Neuronal stem cell (in vitro differentiated cells): ENCODE measurements at regions not wholly inside any gene's neighbourhood (a gene's known extent, or its start where the extent isn't known, plus 50 kb on each side); places are given as distances from the start of the nearest gene placed in this dataset.

Source experiments
- DNase-seq: peaks from one replicate; pipeline ENCODE4 v3.0.0-alpha.2; 2013; ENCODE audit warnings: low spot score
- H2AFZ ChIP-seq: one replicate; pipeline ENCODE4 v1.6.1; 2013; ENCODE audit warnings: mild to moderate bottlenecking, low read length, inconsistent platforms
- H2AK5ac ChIP-seq: 2 replicates; pipeline ENCODE4 v1.6.1; 2013; ENCODE audit warnings: low read depth, mild to moderate bottlenecking, inconsistent platforms, low read length, moderate library complexity, mixed read lengths
- H2BK120ac ChIP-seq: 2 replicates; pipeline ENCODE4 v1.6.1; 2013; ENCODE audit warnings: low read depth, mild to moderate bottlenecking, inconsistent platforms, low read length, moderate library complexity, mixed read lengths
- H2BK12ac ChIP-seq: one replicate; pipeline ENCODE4 v1.6.1; 2013; ENCODE audit warnings: low read length, inconsistent platforms
- H2BK15ac ChIP-seq: 2 replicates; pipeline ENCODE4 v1.6.1; 2013; ENCODE audit warnings: mild to moderate bottlenecking, low read length, inconsistent platforms, mixed read lengths
- H2BK5ac ChIP-seq: one replicate; pipeline ENCODE4 v1.6.1; 2013; ENCODE audit warnings: inconsistent platforms, mild to moderate bottlenecking, low read length, moderate library complexity
- H3K14ac ChIP-seq: one replicate; pipeline ENCODE4 v1.6.1; 2013; ENCODE audit warnings: low read length, inconsistent platforms
- H3K18ac ChIP-seq: 2 replicates; pipeline ENCODE4 v1.6.1; 2013; ENCODE audit warnings: low read length, inconsistent platforms
- H3K23ac ChIP-seq: 2 replicates; pipeline ENCODE4 v1.6.1; 2013; ENCODE audit warnings: low read depth, mild to moderate bottlenecking, mixed read lengths, low read length, inconsistent platforms; ENCODE audit not compliant: poor library complexity
- H3K27ac ChIP-seq: replicated peaks from 3 replicates; pipeline ENCODE4 v1.5.1; 2013; ENCODE audit warnings: low read length, inconsistent platforms
- H3K27me3 ChIP-seq, 3 experiments: 2 replicates each; pipeline ENCODE4 v1.6.1; 2013; ENCODE audit warnings: low read length in 3 of 3, mild to moderate bottlenecking in 2 of 3, inconsistent platforms in 1 of 3, low read depth in 1 of 3, mixed read lengths in 1 of 3, moderate library complexity in 1 of 3; ENCODE audit not compliant: control insufficient read depth in 3 of 3, insufficient read depth in 3 of 3
- H3K36me3 ChIP-seq, 2 donors: replicated peaks in 1 of 2; 2 replicates each; pipeline ENCODE4 v1.6.1; 2013; ENCODE audit warnings: low read length in 2 of 2; ENCODE audit not compliant: control insufficient read depth in 2 of 2, insufficient read depth in 2 of 2
- H3K4ac ChIP-seq: 2 replicates; pipeline ENCODE4 v1.6.1; 2013; ENCODE audit warnings: inconsistent platforms, mild to moderate bottlenecking, low read length, moderate library complexity
- H3K4me1 ChIP-seq, 2 donors: 1 replicate in 1 of 2; 2 replicates in 1 of 2; pipeline ENCODE4 v1.6.1; 2013; ENCODE audit warnings: low read length in 2 of 2, low read depth in 1 of 2; ENCODE audit not compliant: control insufficient read depth in 2 of 2, insufficient read depth in 1 of 2
- H3K4me2 ChIP-seq: one replicate; pipeline ENCODE4 v1.6.1; 2013; ENCODE audit warnings: mild to moderate bottlenecking, low read length, inconsistent platforms; ENCODE audit not compliant: insufficient read depth, poor library complexity, severe bottlenecking
- H3K4me3 ChIP-seq, 2 donors: 2 replicates each; pipeline ENCODE4 v1.5.1; 2013; ENCODE audit warnings: low read length in 2 of 2, mild to moderate bottlenecking in 2 of 2, inconsistent platforms in 1 of 2, moderate library complexity in 1 of 2
- H3K79me1 ChIP-seq: one replicate; pipeline ENCODE4 v1.6.1; 2013; ENCODE audit warnings: low read depth, mild to moderate bottlenecking, inconsistent platforms, low read length, moderate library complexity
- H3K9ac ChIP-seq: one replicate; pipeline ENCODE4 v1.6.1; 2013; ENCODE audit warnings: mild to moderate bottlenecking, low read depth, low read length, inconsistent platforms; ENCODE audit not compliant: poor library complexity
- H3K9me3 ChIP-seq, 2 donors: replicated peaks in 1 of 2; 2 replicates each; pipeline versions ENCODE3 to v1.6.1; 2013; ENCODE audit warnings: low read length in 2 of 2, mild to moderate bottlenecking in 2 of 2, inconsistent platforms in 1 of 2, low read depth in 1 of 2, mixed read lengths in 1 of 2, moderate library complexity in 1 of 2; ENCODE audit not compliant: control insufficient read depth in 2 of 2, insufficient read depth in 1 of 2
- H4K8ac ChIP-seq: one replicate; pipeline ENCODE4 v1.6.1; 2013; ENCODE audit warnings: low read depth, mild to moderate bottlenecking, inconsistent platforms, low read length, moderate library complexity
- H4K91ac ChIP-seq: one replicate; pipeline ENCODE4 v1.6.1; 2013; ENCODE audit warnings: low read length, low read depth, mild to moderate bottlenecking, inconsistent platforms; ENCODE audit not compliant: poor library complexity
- WGBS, 2 donors: extraction: QIAGEN DNeasy Blood & Tissue Kit; methylation state at CpG; one replicate each; pipeline ENCODE4 v1.1.7; 2013; ENCODE audit warnings: missing lambda C conversion rate in 2 of 2, mixed read lengths in 1 of 2; ENCODE audit not compliant: insufficient read length in 2 of 2, insufficient replicate concordance in 1 of 2; ENCODE audit errors: extremely low coverage in 2 of 2; 5-methylcytosine and 5-hydroxymethylcytosine counted together

GRCh38 chr20:22407237-22408193 lies 176.9 kb downstream of the FOXA2 start:
- H3K4me2 ChIP-seq = no peak overlapping the region
- peaks cover 2 to 8% of the 10 kb centered on the region in 2 donors for H3K4me1 ChIP-seq
- WGBS, 2 donors = no CpG with 5 or more reads among the region's 7 CpGs
- H4K91ac ChIP-seq = no peak overlapping the region
- H2BK15ac ChIP-seq = no peak overlapping the region
- H3K79me1 ChIP-seq = no peaks in the 10 kb centered on the region
- no peak overlapping the region for H3K23ac ChIP-seq
- H4K8ac ChIP-seq = no peak overlapping the region
- H3K18ac ChIP-seq = no peak overlapping the region
- no peak overlapping the region for H2AFZ ChIP-seq
- H3K27ac ChIP-seq = no peak overlapping the region
- no peak overlapping the region for H3K9ac ChIP-seq
- H2AK5ac ChIP-seq = no peak overlapping the region
- H3K9me3 ChIP-seq = no peaks in the 10 kb centered on the region
- H3K36me3 ChIP-seq = no peaks in the 10 kb centered on the region
- peaks cover 0 to 12% (median 6%) of the 10 kb centered on the region in 3 experiments for H3K27me3 ChIP-seq
- H2BK12ac ChIP-seq = no peak overlapping the region
- no peak overlapping the region for H2BK5ac ChIP-seq
- no peak overlapping the region for H3K14ac ChIP-seq
- no peak for DNase-seq
- H3K4me3 ChIP-seq = no peak overlapping the region
- H3K4ac ChIP-seq = no peak overlapping the region
- H2BK120ac ChIP-seq = no peak overlapping the region

GRCh38 chr20:22404419-22405170 lies 179.8 kb downstream of the FOXA2 start:
- no peak overlapping the region for H3K4me3 ChIP-seq
- DNase-seq = no peak
- no peaks in the 10 kb centered on the region for H3K36me3 ChIP-seq
- WGBS, 2 donors = no CpG with 5 or more reads among the region's 7 CpGs
- no peak overlapping the region for H3K9ac ChIP-seq
- no peak overlapping the region for H3K23ac ChIP-seq
- no peak overlapping the region for H3K27ac ChIP-seq
- H3K4ac ChIP-seq = no peak overlapping the region
- no peak overlapping the region for H4K8ac ChIP-seq
- H2BK15ac ChIP-seq = no peak overlapping the region
- H3K4me2 ChIP-seq = no peak overlapping the region
- no peak overlapping the region for H3K18ac ChIP-seq
- H2AFZ ChIP-seq = no peak overlapping the region
- H3K9me3 ChIP-seq = no peaks in the 10 kb centered on the region
- no peak overlapping the region for H2BK12ac ChIP-seq
- peaks cover 0 to 15% (median 6%) of the 10 kb centered on the region in 3 experiments for H3K27me3 ChIP-seq
- no peaks in the 10 kb centered on the region for H3K79me1 ChIP-seq
- H3K4me1 ChIP-seq = peaks cover 2 to 8% of the 10 kb centered on the region in 2 donors
- H2AK5ac ChIP-seq = no peak overlapping the region
- H2BK5ac ChIP-seq = no peak overlapping the region
- H3K14ac ChIP-seq = peak overlapping the region; percentile 4
- H4K91ac ChIP-seq = no peak overlapping the region
- no peak overlapping the region for H2BK120ac ChIP-seq

- H3K18ac ChIP-seq = no peak overlapping the region
- no CpG with 5 or more reads among the region's 13 CpGs for WGBS, 2 donors
- H3K14ac ChIP-seq = no peak overlapping the region
- H2AFZ ChIP-seq = peak overlapping the region; percentile 72
- no peak overlapping the region for H3K9ac ChIP-seq
- H2BK12ac ChIP-seq = no peak overlapping the region
- H3K27me3 ChIP-seq = peaks cover 0 to 15% (median 6%) of the 10 kb centered on the region in 3 experiments
- no peak overlapping the region for H3K23ac ChIP-seq
- no peaks in the 10 kb centered on the region for H3K36me3 ChIP-seq
- H3K27ac ChIP-seq = no peak overlapping the region
- peak overlapping the region in 1 of 2 donors; percentile 2 for H3K4me3 ChIP-seq
- no peak overlapping the region for H2BK120ac ChIP-seq
- no peak overlapping the region for H2AK5ac ChIP-seq
- peak; percentile 26 for DNase-seq
- no peak overlapping the region for H4K91ac ChIP-seq
- H4K8ac ChIP-seq = no peak overlapping the region
- no peak overlapping the region for H2BK5ac ChIP-seq
- no peak overlapping the region for H2BK15ac ChIP-seq
- no peak overlapping the region for H3K4ac ChIP-seq
- no peaks in the 10 kb centered on the region for H3K9me3 ChIP-seq
- no peaks in the 10 kb centered on the region for H3K79me1 ChIP-seq
- H3K4me1 ChIP-seq = peaks cover 2 to 8% of the 10 kb centered on the region in 2 donors
- H3K4me2 ChIP-seq = no peak overlapping the region
Measured at GRCh38 chr20:22403632-22404361, 180.6 kb downstream of the FOXA2 start.
